ENCODE measurements at regions not wholly inside any gene's neighbourhood (a gene's known extent, or its start where the extent isn't known, plus 50 kb on each side); places are given as distances from the start of the nearest gene placed in this dataset.

DNA sequence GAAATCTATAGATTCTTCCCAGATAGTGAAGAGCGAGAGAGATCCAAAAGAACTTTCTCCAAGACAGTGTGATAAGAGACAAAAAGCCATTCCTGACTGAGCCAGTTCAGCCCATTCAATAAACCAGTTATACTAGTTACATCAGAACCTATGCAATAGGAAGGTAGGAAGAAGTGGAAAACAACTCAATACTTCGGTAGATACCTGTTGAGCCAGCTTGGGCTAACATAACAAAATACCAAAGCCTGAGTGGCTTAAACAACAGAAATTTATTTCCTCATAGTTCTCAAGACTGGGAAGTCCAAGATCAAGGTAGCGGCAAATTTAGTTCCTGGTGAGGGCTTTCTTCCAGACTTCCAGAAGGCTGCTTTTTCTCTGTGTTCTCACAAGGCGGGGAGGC lies 214.5 kb upstream of the GRAMD2B start:
- CTCF ChIA-PET: no interaction called here

DNA sequence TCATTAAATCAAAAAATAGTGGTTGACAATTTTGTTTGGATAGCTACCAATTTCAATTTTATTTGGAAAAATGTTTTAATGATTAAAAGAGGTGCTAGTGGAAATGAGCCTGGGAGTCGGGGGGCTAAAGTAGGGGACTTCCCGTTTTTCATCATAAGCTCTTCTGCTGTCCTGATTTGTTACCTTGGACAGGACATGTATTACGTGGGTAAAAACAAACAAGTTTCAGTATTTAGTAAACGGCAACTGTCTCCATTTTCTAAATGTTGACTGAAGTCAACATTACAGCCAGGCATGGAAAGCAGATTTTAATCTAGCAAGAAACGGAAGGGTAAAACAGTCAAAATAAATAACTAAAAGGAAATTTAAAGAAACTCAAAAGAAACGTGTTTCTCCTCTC lies 212.3 kb upstream of the GRAMD2B start:
- no peak for DNase-seq
- Mint-ChIP-seq H3K36me3 (no peaks in the 10 kb centered on the region), H3K4me1 (no peaks in the 10 kb centered on the region), H3K4me3 (no peak overlapping the region), H3K9me3 (peaks cover 0 to 21% (median 5%) of the 10 kb centered on the region in 3 donors), H3K27ac (no peak overlapping the region), H3K27me3 (no peaks in the 10 kb centered on the region)
- ATAC-seq (replicated peaks in 1 of 4): no peak
- CTCF ChIA-PET: no interaction called here
- Histone ChIP-seq H3K27ac (ENCODE audit: low read length) (no peak overlapping the region), H3K9me3 (no peaks in the 10 kb centered on the region), H3K4me1 (ENCODE audit: control insufficient read depth in 1 of 2, extremely low read depth in 1 of 2, insufficient read depth in 2 of 2, low read length in 2 of 2) (no peaks in the 10 kb centered on the region), H3K4me3 (ENCODE audit: control insufficient read depth in 1 of 2, extremely low read depth in 1 of 2, low read length in 1 of 2) (no peak overlapping the region), H3K36me3 (ENCODE audit: control insufficient read depth in 2 of 2, extremely low read depth in 1 of 2, insufficient read depth in 1 of 2, low read length in 1 of 2) (no peaks in the 10 kb centered on the region), H3K27me3 (replicated peaks in 1 of 2; ENCODE audit: control insufficient read depth in 2 of 2, extremely low read depth in 1 of 2, insufficient read depth in 2 of 2, low read length in 1 of 2) (no peaks in the 10 kb centered on the region)
- 70% methylated on average over 2 of the region's 6 CpGs for WGBS (ENCODE audit: insufficient coverage)
- POLR2A ChIA-PET: no interaction called here

More for the DNA sequence above, 214.5 kb upstream of the GRAMD2B start:
- no peaks in the 10 kb centered on the region for H3K27me3 ChIP-seq (replicated peaks in 1 of 2; ENCODE audit: control insufficient read depth in 2 of 2, extremely low read depth in 1 of 2, insufficient read depth in 2 of 2, low read length in 1 of 2)
- Mint-ChIP-seq H3K4me1 (no peaks in the 10 kb centered on the region), H3K27me3 (no peaks in the 10 kb centered on the region), H3K36me3 (no peaks in the 10 kb centered on the region), H3K9me3 (peaks cover 0 to 29% (median 5%) of the 10 kb centered on the region in 3 donors), H3K27ac (no peak overlapping the region), H3K4me3 (no peak overlapping the region)
- H3K27ac ChIP-seq (ENCODE audit: low read length): no peak overlapping the region
- WGBS (ENCODE audit: insufficient coverage): no CpG with 5 or more reads among the region's 4 CpGs
- H3K4me3 ChIP-seq (ENCODE audit: control insufficient read depth in 1 of 2, extremely low read depth in 1 of 2, low read length in 1 of 2): no peak overlapping the region
- ATAC-seq (replicated peaks in 1 of 4) (no peak), DNase-seq (no peak)
- H3K36me3 ChIP-seq (ENCODE audit: control insufficient read depth in 2 of 2, extremely low read depth in 1 of 2, insufficient read depth in 1 of 2, low read length in 1 of 2): no peaks in the 10 kb centered on the region
- H3K4me1 ChIP-seq (ENCODE audit: control insufficient read depth in 1 of 2, extremely low read depth in 1 of 2, insufficient read depth in 2 of 2, low read length in 2 of 2): no peaks in the 10 kb centered on the region
- POLR2A ChIA-PET: no interaction called here
- no peaks in the 10 kb centered on the region for H3K9me3 ChIP-seq

DNA sequence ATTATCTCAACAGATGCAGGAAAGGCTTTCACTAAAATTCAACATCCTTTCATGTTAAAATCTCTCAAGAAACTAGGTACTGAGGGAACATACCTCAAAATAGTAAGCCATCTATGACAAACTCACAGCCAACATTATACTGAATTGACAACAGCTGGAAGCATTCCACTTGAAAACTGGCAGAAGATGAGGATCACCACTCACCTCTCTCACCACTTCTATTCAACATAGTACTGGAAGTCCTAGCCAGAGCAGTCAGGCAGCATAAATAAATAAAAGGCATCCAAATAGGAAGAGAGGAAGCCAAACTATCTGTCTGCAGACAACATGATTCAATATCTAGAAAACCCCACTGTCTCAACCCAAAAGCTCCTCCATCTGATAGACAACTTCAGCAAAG lies 203.6 kb upstream of the GRAMD2B start:
- no peaks in the 10 kb centered on the region for H3K27me3 Mint-ChIP-seq
- H3K4me1 Mint-ChIP-seq: no peaks in the 10 kb centered on the region
- DNase-seq (no peak), ATAC-seq (replicated peaks in 1 of 4) (no peak)
- H3K9me3 Mint-ChIP-seq: peaks cover 9 to 28% (median 9%) of the 10 kb centered on the region in 3 donors
- no peak overlapping the region for H3K27ac Mint-ChIP-seq
- no peak overlapping the region for H3K4me3 Mint-ChIP-seq
- ChIA-PET CTCF (no interaction called here), POLR2A (no interaction called here)
- Histone ChIP-seq H3K9me3 (no peaks in the 10 kb centered on the region), H3K27me3 (replicated peaks in 1 of 2; ENCODE audit: control insufficient read depth in 2 of 2, extremely low read depth in 1 of 2, insufficient read depth in 2 of 2, low read length in 1 of 2) (no peaks in the 10 kb centered on the region), H3K4me1 (ENCODE audit: control insufficient read depth in 1 of 2, extremely low read depth in 1 of 2, insufficient read depth in 2 of 2, low read length in 2 of 2) (no peaks in the 10 kb centered on the region), H3K36me3 (ENCODE audit: control insufficient read depth in 2 of 2, extremely low read depth in 1 of 2, insufficient read depth in 1 of 2, low read length in 1 of 2) (no peaks in the 10 kb centered on the region), H3K4me3 (ENCODE audit: control insufficient read depth in 1 of 2, extremely low read depth in 1 of 2, low read length in 1 of 2) (no peak overlapping the region), H3K27ac (ENCODE audit: low read length) (no peak overlapping the region)
- no peaks in the 10 kb centered on the region for H3K36me3 Mint-ChIP-seq

DNA sequence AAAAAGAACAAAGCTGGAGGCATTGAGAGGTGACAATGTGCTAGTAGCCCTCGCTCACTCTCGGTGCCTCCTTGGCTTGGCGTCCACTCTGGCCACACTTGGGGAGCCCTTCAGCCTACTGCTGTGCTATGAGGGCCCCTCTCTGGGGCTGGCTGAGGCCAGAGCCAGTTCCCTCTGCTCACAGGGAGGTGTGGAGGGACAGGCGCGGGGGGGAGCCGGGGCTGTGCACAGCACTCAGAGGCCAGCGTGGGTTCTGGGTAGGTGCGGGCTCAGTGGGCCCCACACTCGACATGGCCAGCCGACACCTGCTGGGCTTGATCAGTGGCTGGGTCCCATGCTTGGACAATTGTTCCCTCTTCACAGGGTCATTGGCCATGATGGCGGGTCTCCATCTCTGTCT lies 202.5 kb upstream of the GRAMD2B start:
- CTCF ChIA-PET: no interaction called here

DNA sequence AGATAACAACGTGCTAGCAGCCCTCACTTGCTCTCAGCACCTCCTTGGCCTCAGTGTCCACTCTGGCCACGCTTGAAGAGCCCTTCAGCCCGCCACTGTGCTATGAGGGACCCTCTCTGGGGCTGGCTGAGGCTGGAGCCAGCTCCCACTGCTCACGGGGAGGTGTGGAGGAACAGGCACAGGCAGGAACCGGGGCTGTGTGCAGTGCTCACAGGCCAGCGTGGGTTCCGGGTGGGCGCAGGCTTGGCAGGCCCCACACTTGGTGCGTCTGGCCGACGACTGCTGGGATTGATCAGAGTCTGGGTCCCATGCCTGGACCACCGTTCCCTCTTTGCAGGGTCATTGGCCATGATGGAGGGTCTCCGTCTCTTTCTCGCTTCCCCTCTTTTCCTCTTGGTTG lies 194.3 kb upstream of the GRAMD2B start:
- no peaks in the 10 kb centered on the region for H3K4me1 ChIP-seq (ENCODE audit: control insufficient read depth in 1 of 2, extremely low read depth in 1 of 2, insufficient read depth in 2 of 2, low read length in 2 of 2)
- H3K27me3 Mint-ChIP-seq: no peaks in the 10 kb centered on the region
- no peak overlapping the region for H3K4me3 Mint-ChIP-seq
- peaks cover 5 to 28% (median 5%) of the 10 kb centered on the region in 3 donors for H3K9me3 Mint-ChIP-seq
- no peak overlapping the region for H3K27ac Mint-ChIP-seq
- H3K4me1 Mint-ChIP-seq: no peaks in the 10 kb centered on the region
- ChIA-PET POLR2A (no interaction called here), CTCF (no interaction called here)
- H3K36me3 Mint-ChIP-seq: no peaks in the 10 kb centered on the region
- H3K27me3 ChIP-seq (replicated peaks in 1 of 2; ENCODE audit: control insufficient read depth in 2 of 2, extremely low read depth in 1 of 2, insufficient read depth in 2 of 2, low read length in 1 of 2): no peaks in the 10 kb centered on the region
- WGBS (ENCODE audit: insufficient coverage): 78% methylated on average over 13 of the region's 14 CpGs
- no peaks in the 10 kb centered on the region for H3K36me3 ChIP-seq (ENCODE audit: control insufficient read depth in 2 of 2, extremely low read depth in 1 of 2, insufficient read depth in 1 of 2, low read length in 1 of 2)
- DNase-seq (no peak), ATAC-seq (replicated peaks in 1 of 4) (no peak)
- H3K27ac ChIP-seq (ENCODE audit: low read length): no peak overlapping the region
- H3K4me3 ChIP-seq (ENCODE audit: control insufficient read depth in 1 of 2, extremely low read depth in 1 of 2, low read length in 1 of 2): no peak overlapping the region
- H3K9me3 ChIP-seq: no peaks in the 10 kb centered on the region

More for the DNA sequence above, 202.5 kb upstream of the GRAMD2B start:
- no peaks in the 10 kb centered on the region for H3K4me1 Mint-ChIP-seq
- POLR2A ChIA-PET: interaction anchor here in 1 of 2 donors (0.5 kb wide), 1 partner anchor 16 kb away, joined by 5 read pairs; no protein-coding TSS in a partner anchor
- ATAC-seq (replicated peaks in 1 of 4) (no peak), DNase-seq (no peak)
- 96% methylated on average over 9 of the region's 11 CpGs for WGBS (ENCODE audit: insufficient coverage)
- no peak overlapping the region for H3K4me3 ChIP-seq (ENCODE audit: control insufficient read depth in 1 of 2, extremely low read depth in 1 of 2, low read length in 1 of 2)
- no peaks in the 10 kb centered on the region for H3K36me3 Mint-ChIP-seq
- H3K36me3 ChIP-seq (ENCODE audit: control insufficient read depth in 2 of 2, extremely low read depth in 1 of 2, insufficient read depth in 1 of 2, low read length in 1 of 2): no peaks in the 10 kb centered on the region
- H3K27ac ChIP-seq (ENCODE audit: low read length): no peak overlapping the region
- H3K4me1 ChIP-seq (ENCODE audit: control insufficient read depth in 1 of 2, extremely low read depth in 1 of 2, insufficient read depth in 2 of 2, low read length in 2 of 2): no peaks in the 10 kb centered on the region
- no peak overlapping the region for H3K27ac Mint-ChIP-seq
- H3K9me3 ChIP-seq: no peaks in the 10 kb centered on the region
- no peak overlapping the region for H3K4me3 Mint-ChIP-seq
- H3K9me3 Mint-ChIP-seq: peaks cover 9 to 28% (median 11%) of the 10 kb centered on the region in 3 donors
- H3K27me3 Mint-ChIP-seq: no peaks in the 10 kb centered on the region
- no peaks in the 10 kb centered on the region for H3K27me3 ChIP-seq (replicated peaks in 1 of 2; ENCODE audit: control insufficient read depth in 2 of 2, extremely low read depth in 1 of 2, insufficient read depth in 2 of 2, low read length in 1 of 2)

DNA sequence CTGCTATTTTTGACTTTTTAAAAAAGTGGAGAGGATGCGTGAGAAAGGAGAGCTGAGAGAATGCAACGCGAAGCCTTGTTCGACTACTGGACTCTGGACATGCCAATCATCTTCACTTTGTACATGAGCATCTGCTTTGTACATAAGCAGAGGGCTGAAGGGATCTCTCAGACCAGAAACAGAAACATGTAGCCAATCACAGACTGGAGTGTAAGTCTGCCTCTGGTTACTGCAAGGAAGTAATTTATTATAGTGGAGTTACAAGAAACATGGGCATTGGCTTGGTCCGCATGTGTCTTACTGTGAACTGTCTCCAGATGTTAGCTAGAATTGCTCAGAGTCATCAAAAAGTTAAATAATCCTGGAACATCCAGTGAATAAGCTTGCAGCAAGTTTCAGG lies 190.0 kb upstream of the GRAMD2B start:
- WGBS (ENCODE audit: insufficient coverage): 97% methylated on average over 4 of the region's 5 CpGs
- Histone ChIP-seq H3K36me3 (ENCODE audit: control insufficient read depth in 2 of 2, extremely low read depth in 1 of 2, insufficient read depth in 1 of 2, low read length in 1 of 2) (no peaks in the 10 kb centered on the region), H3K27me3 (replicated peaks in 1 of 2; ENCODE audit: control insufficient read depth in 2 of 2, extremely low read depth in 1 of 2, insufficient read depth in 2 of 2, low read length in 1 of 2) (no peaks in the 10 kb centered on the region), H3K4me3 (ENCODE audit: control insufficient read depth in 1 of 2, extremely low read depth in 1 of 2, low read length in 1 of 2) (no peak overlapping the region), H3K27ac (ENCODE audit: low read length) (no peak overlapping the region), H3K4me1 (ENCODE audit: control insufficient read depth in 1 of 2, extremely low read depth in 1 of 2, insufficient read depth in 2 of 2, low read length in 2 of 2) (no peaks in the 10 kb centered on the region), H3K9me3 (no peaks in the 10 kb centered on the region)
- Mint-ChIP-seq H3K4me3 (no peak overlapping the region), H3K36me3 (no peaks in the 10 kb centered on the region), H3K9me3 (peaks cover 0 to 13% (median 0%) of the 10 kb centered on the region in 3 donors), H3K4me1 (no peaks in the 10 kb centered on the region), H3K27ac (no peak overlapping the region), H3K27me3 (no peaks in the 10 kb centered on the region)
- DNase-seq: no peak
- ATAC-seq (replicated peaks in 1 of 4): no peak
- ChIA-PET POLR2A (no interaction called here), CTCF (no interaction called here)

DNA sequence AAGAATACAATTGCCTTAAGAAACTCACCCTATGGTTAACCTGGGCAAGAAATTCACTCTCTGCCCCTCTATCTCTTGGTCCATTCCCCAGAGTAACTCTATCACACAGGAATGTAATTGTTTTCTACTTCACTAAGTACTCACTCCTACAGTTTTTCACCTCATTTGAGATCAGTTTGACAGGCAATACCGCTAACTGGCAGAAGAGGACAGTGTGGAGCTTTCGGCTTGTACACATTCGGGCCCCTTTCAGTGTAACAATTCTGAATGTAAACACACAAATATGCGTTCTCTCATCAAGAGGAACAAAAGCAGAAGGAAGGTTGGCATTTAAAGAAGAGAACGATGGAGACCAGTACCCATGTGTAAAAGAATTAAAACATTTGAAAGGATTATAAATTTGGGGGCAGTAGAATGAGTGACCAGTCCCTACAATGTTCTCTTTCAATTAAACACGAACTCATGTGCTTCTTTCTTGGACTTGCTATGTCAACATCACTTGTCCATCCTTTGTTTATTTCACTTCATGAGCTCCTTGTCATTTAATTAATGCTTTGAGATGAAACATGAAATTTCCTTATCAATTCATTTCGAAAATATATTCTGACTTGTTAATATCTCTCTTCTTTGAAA lies 188.5 kb upstream of the GRAMD2B start:
- no peaks in the 10 kb centered on the region for H3K4me1 Mint-ChIP-seq
- DNase-seq (no peak), ATAC-seq (replicated peaks in 1 of 4) (no peak)
- Histone ChIP-seq H3K36me3 (ENCODE audit: control insufficient read depth in 2 of 2, extremely low read depth in 1 of 2, insufficient read depth in 1 of 2, low read length in 1 of 2) (no peaks in the 10 kb centered on the region), H3K9me3 (no peaks in the 10 kb centered on the region), H3K27ac (ENCODE audit: low read length) (no peak overlapping the region), H3K4me1 (ENCODE audit: control insufficient read depth in 1 of 2, extremely low read depth in 1 of 2, insufficient read depth in 2 of 2, low read length in 2 of 2) (no peaks in the 10 kb centered on the region), H3K4me3 (ENCODE audit: control insufficient read depth in 1 of 2, extremely low read depth in 1 of 2, low read length in 1 of 2) (no peak overlapping the region), H3K27me3 (replicated peaks in 1 of 2; ENCODE audit: control insufficient read depth in 2 of 2, extremely low read depth in 1 of 2, insufficient read depth in 2 of 2, low read length in 1 of 2) (no peaks in the 10 kb centered on the region)
- WGBS (ENCODE audit: insufficient coverage): 38% methylated on average over 3 of the region's 7 CpGs
- peaks cover 0 to 4% of the 10 kb centered on the region in 2 donors for H3K27me3 Mint-ChIP-seq
- CTCF ChIA-PET: no interaction called here
- H3K4me3 Mint-ChIP-seq: no peak overlapping the region
- H3K27ac Mint-ChIP-seq: no peak overlapping the region
- POLR2A ChIA-PET: no interaction called here
- H3K36me3 Mint-ChIP-seq: no peaks in the 10 kb centered on the region
- H3K9me3 Mint-ChIP-seq: peaks cover 0 to 11% (median 0%) of the 10 kb centered on the region in 3 donors

Measured in T-cell (primary cell).